RPMI8226 (cell line): ENCODE measurements at regions not wholly inside any gene's neighbourhood (a gene's known extent, or its start where the extent isn't known, plus 50 kb on each side); places are given as distances from the start of the nearest gene placed in this dataset.
A peak's percentile ranks its signal among the peaks of the same experiment; 100 is the strongest.

Experiments used
- DNase-seq: peaks from one replicate; pipeline ENCODE4 v3.0.0-alpha.2; 2015

DNA sequence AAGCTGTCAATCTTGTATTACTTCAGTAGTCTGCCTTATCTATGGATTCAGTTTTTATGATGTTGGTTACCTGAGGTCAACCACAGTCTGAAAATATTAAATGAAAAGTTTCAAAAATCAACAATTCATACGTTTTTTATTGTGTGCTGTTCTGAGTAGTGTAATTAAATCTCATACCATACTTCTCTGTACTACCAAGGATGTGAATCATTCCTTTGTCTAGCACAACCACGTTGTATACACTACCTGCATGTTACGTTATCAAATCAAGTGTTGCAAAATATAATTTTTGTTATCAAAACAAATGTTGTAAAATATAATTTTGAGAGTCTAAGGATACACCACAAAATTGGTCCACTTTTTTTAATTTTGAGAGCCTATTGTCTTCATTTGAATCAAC is 590.2 kb upstream of the SETBP1 start:
- DNase-seq = no peak

DNA sequence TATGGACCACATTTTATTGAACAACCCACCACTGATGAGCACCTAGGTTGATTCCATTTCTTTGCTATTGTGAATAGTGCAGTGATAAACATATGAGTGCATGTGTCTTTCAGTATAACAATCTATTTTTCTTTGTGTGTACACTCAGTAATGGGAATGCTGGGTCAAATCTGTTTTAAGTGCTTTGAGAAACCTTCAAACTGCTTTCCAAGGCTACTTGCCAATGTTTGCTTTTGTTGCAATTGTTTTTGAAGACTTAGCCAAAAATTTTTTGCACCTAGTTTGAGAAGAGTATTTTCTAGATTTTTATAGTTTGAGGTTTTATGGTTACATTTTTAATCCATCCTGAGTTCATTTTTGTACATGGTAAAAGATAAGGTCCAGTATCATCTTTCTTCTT is 587.4 kb upstream of the SETBP1 start:
- DNase-seq = no peak

- no peak for DNase-seq
Observed at GRCh38 chr18:44096016-44096415, 584.7 kb upstream of the SETBP1 start.

- DNase-seq = peak; percentile 13
Observed at GRCh38 chr18:44098551-44099098, 582.1 kb upstream of the SETBP1 start.

- no peak for DNase-seq
Observed at GRCh38 chr18:44107187-44107586, 573.5 kb upstream of the SETBP1 start.

GRCh38 chr18:44111337-44111736 is 569.4 kb upstream of the SETBP1 start:
- no peak for DNase-seq

DNA sequence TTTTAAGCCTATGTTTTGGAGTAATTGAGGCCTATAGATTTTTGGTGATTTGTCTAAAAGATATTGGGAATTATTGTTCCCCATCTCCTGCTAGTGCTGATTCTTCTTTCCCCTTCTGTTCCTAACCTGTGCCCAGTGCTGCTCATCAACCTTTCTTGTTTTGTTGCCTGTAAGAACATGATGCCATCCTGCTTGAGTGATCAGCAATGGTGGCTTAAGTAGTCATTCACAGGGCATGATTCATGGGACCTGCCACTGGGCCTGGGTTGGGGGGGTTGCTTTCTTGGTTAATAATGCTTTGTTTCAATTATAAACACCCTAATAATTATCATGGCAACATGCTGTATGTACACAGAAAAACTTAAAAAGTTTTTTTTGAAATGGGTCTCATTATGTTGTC is 562.9 kb upstream of the SETBP1 start:
- no peak for DNase-seq

- no peak for DNase-seq
Observed at GRCh38 chr18:44119607-44120006, 561.1 kb upstream of the SETBP1 start.

DNA sequence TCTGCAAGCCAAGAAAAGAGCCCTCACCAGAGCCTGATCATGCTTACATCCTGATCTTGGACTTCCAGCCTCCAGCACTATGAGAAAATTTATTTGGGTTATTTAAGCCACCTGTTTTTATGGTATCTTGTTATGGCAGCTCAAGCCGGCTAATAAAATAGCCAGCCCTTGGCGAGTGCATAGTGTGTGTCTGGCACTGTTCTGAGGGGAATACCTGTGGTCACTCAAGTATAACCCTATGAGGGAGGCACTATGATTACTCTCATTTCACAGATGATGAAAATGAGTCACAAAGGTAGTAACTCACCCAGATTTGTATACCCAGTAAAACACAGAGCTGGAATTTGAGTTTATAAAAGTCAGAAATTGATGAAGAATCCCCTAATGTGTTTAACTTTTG is 556.9 kb upstream of the SETBP1 start:
- DNase-seq = no peak

- no peak for DNase-seq
Observed at GRCh38 chr18:44125446-44125845, 555.2 kb upstream of the SETBP1 start.

GRCh38 chr18:44126598-44126997 is 554.1 kb upstream of the SETBP1 start:
- no peak for DNase-seq

DNA sequence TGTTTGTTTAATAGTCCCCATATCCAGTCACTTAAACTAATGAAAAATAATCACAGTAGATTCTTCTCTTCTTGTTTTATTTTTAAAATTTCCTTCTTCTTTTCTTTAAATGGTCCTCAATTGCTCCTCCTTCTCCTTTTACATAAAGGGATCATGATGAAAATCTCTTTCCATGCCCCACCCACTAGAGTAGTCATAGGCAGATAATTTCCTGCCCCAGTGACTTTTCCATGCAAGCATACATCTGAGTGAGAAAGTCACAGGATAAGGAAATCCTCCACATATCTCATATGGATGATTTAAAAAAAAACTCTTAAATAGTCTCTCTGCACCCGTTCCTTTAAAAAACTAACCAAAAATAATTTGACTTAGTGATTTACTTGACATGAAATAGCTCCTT is 552.3 kb upstream of the SETBP1 start:
- DNase-seq = no peak

DNA sequence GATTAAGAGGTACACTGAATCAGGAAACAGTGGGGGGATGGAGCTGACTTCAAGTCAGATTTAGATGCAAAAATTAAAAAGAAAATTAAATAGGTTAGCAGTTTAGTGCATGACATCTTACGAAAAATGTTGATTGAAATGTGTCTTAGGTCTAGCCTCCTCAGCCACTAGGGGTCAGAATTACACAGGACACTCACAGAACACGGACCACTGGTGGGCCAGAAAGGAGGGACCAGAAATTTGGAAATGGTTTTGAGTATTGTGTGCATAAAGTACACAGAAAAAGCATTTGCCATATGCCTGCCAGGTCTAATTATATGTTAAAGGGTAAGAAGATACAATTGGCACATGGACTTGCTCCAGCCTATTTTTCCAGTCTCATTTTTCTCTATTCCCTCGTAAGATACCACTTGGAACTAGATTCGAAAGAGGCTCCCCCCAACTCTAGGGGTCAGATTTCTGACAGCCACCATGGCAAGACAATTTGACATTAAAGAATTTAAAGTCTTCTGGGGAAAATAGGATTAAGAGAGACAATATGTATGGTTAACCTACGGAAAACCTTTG is 550.2 kb upstream of the SETBP1 start:
- DNase-seq = peak; percentile 30

GRCh38 chr18:44133483-44133882 is 547.2 kb upstream of the SETBP1 start:
- no peak for DNase-seq

DNA sequence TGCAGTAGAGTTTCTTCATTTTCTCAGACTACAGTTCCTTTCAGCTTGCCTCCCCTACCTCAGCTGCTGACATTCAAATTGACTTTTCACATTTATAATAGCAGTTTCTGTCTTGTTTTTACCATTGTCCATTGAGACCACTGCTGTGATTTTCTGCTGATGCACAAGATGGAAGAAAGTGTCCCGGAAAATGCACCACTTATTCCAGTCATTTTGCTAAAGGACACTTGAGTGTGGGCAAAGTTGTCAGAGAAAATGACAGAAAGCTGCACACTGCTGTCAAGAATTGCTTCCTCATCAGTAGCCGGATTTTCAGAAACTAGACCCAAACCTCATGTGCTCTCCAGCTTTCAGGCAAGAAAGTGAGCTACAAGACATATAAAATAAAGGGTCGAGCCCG is 546.2 kb upstream of the SETBP1 start:
- DNase-seq = no peak

DNA sequence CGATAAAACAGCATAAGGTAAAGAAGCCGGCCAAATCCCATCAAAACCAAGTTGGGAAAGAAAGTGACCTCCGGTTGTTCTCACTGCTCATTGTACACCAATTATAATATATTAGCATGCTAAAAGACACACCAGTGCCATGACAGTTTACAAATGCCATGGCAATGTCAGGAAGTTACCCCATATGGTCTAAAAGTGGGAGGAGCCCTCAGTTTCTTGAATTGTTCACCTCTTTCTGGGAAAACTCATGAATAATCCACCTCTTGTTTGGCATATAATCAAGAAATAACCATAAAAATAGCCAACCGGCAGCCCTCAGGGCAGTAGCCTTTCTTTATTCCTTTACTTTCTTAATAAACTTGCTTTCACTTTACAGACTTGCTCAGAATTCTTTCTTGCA is 544.9 kb upstream of the SETBP1 start:
- DNase-seq = no peak

- no peak for DNase-seq
Observed at GRCh38 chr18:44136326-44136725, 544.4 kb upstream of the SETBP1 start.

GRCh38 chr18:44143072-44143471 is 537.6 kb upstream of the SETBP1 start:
- no peak for DNase-seq

DNA sequence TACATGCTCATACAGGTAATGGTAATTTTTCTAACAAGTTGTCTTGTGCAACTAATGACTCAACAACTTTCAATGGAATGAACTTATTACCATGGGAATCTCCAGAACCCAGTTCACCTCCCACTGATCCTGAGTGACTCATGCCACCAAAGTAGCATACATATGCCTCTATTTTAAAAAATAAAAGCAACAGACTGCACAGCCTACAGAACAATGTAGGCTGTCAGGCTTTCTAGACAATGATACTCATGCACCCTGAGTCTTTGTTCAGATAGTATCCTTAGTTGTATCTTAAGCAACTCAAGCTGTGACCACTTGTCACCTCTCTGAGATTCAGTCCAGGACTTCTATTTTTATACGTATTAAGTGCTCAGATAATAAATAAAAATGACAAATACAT is 531.0 kb upstream of the SETBP1 start:
- DNase-seq = no peak

- DNase-seq = no peak
Observed at GRCh38 chr18:44153981-44154380, 526.7 kb upstream of the SETBP1 start.

- DNase-seq = no peak
Observed at GRCh38 chr18:44156126-44156525, 524.6 kb upstream of the SETBP1 start.

GRCh38 chr18:44156776-44157335 is 523.8 kb upstream of the SETBP1 start:
- no peak for DNase-seq

DNA sequence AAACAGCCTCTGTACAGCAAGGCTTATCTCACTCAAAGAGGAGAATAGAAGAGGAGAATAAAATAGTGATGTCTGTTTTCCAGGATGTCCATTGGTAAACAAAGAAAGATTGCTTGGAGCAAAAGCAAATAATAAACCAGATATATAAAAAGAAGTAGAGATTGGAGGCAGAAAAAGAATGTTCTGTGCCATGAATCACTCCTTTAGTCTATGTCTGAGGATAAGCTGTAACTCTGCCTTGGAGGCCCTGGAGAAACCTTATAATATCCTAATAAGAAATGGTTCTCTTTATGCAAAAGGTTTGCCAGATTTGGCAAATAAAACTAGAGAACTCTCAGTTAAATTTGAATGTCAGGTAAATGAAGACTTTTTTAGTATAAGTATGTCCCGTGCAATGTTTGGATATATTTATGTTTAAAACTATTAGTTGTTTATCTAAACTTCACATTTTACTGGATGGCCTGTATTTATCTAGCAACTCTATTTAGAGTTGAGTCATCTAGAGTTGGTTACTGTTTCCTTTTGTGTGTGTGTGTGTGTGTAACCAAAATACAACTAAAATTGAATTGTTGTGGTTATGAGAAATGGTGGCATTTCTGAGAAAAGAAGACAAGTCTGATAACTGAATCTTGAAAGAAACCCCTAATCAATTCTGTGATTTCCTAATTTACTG is 510.3 kb upstream of the SETBP1 start:
- no peak for DNase-seq

GRCh38 chr18:44171301-44171700 is 509.4 kb upstream of the SETBP1 start:
- DNase-seq = no peak

GRCh38 chr18:44175891-44176290 is 504.8 kb upstream of the SETBP1 start:
- no peak for DNase-seq
